ENCODE measurements at regions not wholly inside any gene's neighbourhood (a gene's known extent, or its start where the extent isn't known, plus 50 kb on each side); places are given as distances from the start of the nearest gene placed in this dataset.

DNA sequence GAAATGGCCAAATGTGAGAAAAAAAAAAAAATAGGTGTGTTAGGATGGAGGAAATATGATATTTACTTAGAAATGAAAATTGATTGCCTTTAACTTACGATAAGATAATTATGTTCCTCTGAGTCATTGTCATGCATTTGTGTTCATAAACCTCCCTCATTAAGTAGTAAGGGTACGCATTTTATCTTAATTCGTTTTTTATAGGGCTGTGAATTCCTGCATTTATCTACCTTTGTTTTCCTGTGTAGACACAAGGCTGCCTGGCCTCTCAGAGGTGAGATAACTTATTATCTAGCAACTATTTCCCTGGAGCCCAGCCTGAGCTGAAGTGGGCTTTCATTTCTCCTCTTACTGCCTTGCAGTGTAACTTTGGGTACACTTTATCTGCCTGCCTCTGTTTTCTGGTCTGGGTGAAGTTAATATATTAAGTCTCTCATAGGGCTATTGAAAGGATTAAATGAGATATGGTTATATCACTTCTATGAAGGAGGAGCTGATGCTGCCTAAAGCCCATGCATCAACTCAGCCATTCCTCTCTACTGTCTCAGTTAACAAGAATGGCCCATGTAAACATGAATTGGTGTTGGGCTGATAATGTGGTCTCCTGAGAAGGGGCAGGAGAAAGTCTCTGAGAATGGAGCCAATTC lies 103.8 kb upstream of the KLF4 start:
- no peaks in the 10 kb centered on the region for H3K9me3 ChIP-seq
- H3K27me3 ChIP-seq (ENCODE audit: low read depth) = no peaks in the 10 kb centered on the region
- no peaks in the 10 kb centered on the region for H3K36me3 ChIP-seq
- intact Hi-C loops (cut with DNase I) = no loop called here
- H3K4me1 ChIP-seq = peaks cover 10% of the 10 kb centered on the region
- H3K4me3 ChIP-seq = no peak overlapping the region
- ATAC-seq (no peak), DNase-seq (no peak)
- TF ChIP-seq, protein P1, sequence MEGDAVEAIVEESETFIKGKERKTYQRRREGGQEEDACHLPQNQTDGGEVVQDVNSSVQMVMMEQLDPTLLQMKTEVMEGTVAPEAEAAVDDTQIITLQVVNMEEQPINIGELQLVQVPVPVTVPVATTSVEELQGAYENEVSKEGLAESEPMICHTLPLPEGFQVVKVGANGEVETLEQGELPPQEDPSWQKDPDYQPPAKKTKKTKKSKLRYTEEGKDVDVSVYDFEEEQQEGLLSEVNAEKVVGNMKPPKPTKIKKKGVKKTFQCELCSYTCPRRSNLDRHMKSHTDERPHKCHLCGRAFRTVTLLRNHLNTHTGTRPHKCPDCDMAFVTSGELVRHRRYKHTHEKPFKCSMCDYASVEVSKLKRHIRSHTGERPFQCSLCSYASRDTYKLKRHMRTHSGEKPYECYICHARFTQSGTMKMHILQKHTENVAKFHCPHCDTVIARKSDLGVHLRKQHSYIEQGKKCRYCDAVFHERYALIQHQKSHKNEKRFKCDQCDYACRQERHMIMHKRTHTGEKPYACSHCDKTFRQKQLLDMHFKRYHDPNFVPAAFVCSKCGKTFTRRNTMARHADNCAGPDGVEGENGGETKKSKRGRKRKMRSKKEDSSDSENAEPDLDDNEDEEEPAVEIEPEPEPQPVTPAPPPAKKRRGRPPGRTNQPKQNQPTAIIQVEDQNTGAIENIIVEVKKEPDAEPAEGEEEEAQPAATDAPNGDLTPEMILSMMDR (IDR thresholded peaks at IDR 0.05) = no peak
- no peak overlapping the region for H3K27ac ChIP-seq

DNA sequence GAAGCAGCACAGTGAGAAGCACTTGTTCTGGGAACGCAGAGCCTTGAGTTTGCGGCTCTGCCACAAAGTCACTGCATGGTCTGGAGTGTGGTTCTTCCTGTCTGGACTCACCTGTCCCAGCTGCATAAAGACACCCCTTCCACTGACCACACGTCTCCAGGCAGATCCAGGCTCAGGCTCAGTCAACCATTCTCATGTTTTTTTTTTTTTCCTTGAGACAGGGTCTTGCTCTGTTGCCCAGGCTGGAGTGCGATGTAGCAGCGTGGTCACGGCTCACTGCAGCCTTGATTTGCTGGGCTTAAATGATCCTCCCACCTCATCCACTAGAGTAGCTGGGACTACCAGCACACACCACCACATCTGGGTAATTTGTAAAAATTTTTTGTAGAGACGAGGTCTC lies 102.9 kb upstream of the KLF4 start:
- intact Hi-C loops (cut with DNase I) = no loop called here
- DNase-seq (no peak), ATAC-seq (no peak)
- Histone ChIP-seq H3K27ac (no peak overlapping the region), H3K9me3 (no peaks in the 10 kb centered on the region), H3K36me3 (no peaks in the 10 kb centered on the region), H3K27me3 (ENCODE audit: low read depth) (no peaks in the 10 kb centered on the region), H3K4me3 (no peak overlapping the region), H3K4me1 (peaks cover 19% of the 10 kb centered on the region)
- TF ChIP-seq, protein P1 (IDR thresholded peaks at IDR 0.05) = no peak

DNA sequence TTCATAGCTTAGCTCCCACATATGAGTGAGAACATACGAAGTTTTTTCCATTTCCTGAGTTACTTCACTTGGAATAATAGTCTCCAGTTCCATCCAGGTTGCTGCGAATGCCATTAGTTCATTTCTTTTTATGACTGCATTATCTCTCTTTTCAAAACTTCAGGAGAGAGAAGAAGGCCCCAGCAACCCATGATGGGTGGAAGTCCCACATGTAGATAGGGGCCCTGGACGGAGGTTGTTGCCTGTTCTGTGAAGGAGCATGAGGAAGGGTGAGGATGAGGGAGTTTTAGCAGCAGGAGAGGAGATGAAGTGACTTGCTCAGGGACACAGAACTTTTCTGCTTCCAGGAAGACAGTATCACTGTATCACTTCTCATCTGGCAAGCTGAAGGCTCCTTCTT lies 102.2 kb upstream of the KLF4 start:
- H3K4me1 ChIP-seq = peaks cover 24% of the 10 kb centered on the region
- TF ChIP-seq, protein P1 (IDR thresholded peaks at IDR 0.05) = no peak
- H3K36me3 ChIP-seq = no peaks in the 10 kb centered on the region
- H3K9me3 ChIP-seq = no peaks in the 10 kb centered on the region
- no peak overlapping the region for H3K4me3 ChIP-seq
- DNase-seq = no peak
- intact Hi-C loops (cut with DNase I) = no loop called here
- no peak overlapping the region for H3K27ac ChIP-seq
- H3K27me3 ChIP-seq (ENCODE audit: low read depth) = no peaks in the 10 kb centered on the region
- ATAC-seq = no peak

DNA sequence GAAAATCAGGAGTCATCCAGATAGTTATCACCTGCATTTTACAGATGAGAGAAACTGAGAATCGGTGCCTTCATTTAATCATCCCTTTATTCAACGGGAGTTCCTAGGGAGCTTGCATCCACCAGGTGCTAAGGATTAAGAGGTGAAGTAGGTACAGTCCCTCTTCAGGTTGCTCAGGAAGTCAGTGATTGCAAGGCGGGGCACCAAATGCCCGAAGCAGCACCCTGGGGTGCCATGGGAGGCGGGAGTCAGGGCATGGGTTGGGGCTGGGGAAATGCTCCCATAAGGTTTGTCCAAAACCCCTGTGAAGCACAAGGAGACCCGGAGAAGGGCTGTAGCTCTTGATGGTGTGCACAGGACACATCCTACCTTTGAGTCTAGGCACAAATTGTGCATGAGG lies 98.8 kb upstream of the KLF4 start:
- TF ChIP-seq, protein P1 (IDR thresholded peaks at IDR 0.05) = no peak
- DNase-seq (no peak), ATAC-seq (no peak)
- H3K27ac ChIP-seq = peak overlapping the region; percentile 87
- H3K36me3 ChIP-seq = no peaks in the 10 kb centered on the region
- H3K9me3 ChIP-seq = no peaks in the 10 kb centered on the region
- intact Hi-C loops (cut with DNase I) = no loop called here
- H3K4me1 ChIP-seq = peaks cover 24% of the 10 kb centered on the region
- no peak overlapping the region for H3K4me3 ChIP-seq
- H3K27me3 ChIP-seq (ENCODE audit: low read depth) = no peaks in the 10 kb centered on the region

DNA sequence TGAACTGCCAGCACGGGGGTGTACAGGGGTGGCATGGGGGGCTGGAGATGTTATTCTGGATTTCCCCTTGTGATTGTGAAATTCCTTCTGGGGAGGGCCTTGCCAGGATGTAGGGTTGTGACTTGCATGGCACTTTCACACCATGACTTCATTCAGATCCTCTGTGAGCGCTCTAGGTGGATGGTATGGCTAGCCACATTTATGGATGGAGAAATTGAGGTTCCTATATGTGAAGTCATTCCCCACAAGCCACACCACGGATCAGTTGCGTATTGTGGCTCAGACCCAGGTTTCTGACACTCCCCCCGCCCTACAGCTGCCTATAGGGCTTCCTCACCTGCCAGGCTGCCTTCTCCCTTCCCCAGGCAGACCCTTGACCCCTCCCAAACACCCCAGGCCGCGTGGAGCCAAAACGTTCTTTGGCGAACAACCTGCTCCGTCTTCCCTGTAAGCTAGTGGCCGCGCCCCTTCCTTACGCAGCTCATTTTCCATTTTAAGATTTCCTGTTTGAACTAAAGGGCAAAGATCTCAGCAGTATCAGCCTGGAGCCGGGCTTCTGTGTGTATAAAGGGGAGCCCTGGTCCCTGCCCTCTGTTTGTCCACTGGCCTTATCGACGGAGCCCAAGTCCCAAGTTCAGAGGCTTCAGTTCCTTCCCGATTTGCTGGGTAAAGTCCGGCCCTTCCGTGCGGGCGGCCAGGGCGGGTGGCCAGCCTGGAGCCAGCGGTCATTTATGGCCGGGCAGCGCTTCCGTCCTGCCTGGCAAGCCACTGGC lies 97.8 kb upstream of the KLF4 start:
- Histone ChIP-seq H3K4me3 (peak overlapping the region; percentile 29), H3K4me1 (peaks cover 24% of the 10 kb centered on the region), H3K27me3 (ENCODE audit: low read depth) (no peaks in the 10 kb centered on the region), H3K9me3 (no peaks in the 10 kb centered on the region), H3K36me3 (no peaks in the 10 kb centered on the region), H3K27ac (peak overlapping the region; percentile 87)
- DNase-seq (peak; percentile 67), ATAC-seq (peak; percentile 82)
- TF ChIP-seq, protein P1 (IDR thresholded peaks at IDR 0.05) = no peak
- intact Hi-C loops (cut with DNase I) = no loop called here

Data from lower lobe of right lung (tissue), 2 donors.